NCI-H1436 (cell line): ENCODE measurements at regions not wholly inside any gene's neighbourhood (a gene's known extent, or its start where the extent isn't known, plus 50 kb on each side); places are given as distances from the start of the nearest gene placed in this dataset.
"Not testable (repeated sequence)": the region's sequence is repeated elsewhere in the genome, so short reads cannot be mapped to it uniquely, and the experiment has no call there.

Experiments used
- DNase-seq: peaks from one replicate; lab custom pipeline; 2025; lab: John Stamatoyannopoulos, UW

- not testable (repeated sequence) for DNase-seq
Measured at GRCh38 chr6:102758536-102758935, 1365.0 kb downstream of the GRIK2 start.

GRCh38 chr6:102749210-102749971, 1355.9 kb downstream of the GRIK2 start:
- DNase-seq: no peak

GRCh38 chr6:102746941-102747340, 1353.4 kb downstream of the GRIK2 start:
- no peak for DNase-seq

DNA sequence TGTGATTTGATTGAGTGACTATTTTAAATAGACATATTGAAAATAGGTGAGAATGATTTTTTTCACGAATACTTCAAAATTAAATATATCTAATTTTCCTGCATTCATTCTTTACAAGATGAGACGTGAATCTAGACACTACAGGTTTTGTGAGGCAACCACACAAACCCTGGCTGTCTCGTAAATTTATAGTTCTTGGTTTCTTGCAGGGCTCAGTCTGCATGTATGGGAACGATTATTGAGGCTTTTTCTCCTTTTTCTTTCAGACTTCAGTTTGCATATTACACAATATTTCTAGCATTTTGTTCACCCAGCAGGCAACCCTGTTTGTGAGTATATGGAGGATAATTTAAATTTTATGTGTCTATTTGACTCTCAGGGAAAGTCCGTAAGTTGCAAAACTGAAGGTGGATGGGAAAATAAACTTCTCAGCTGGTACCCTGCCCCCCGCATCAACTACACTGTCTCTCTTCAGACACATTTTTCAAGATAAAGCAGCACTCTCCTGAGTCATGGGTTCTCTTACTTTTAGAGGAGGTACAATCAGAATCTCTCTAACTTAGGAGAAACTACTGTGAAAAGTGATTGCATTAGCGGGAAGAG, 1349.3 kb downstream of the GRIK2 start:
- no peak for DNase-seq

DNA sequence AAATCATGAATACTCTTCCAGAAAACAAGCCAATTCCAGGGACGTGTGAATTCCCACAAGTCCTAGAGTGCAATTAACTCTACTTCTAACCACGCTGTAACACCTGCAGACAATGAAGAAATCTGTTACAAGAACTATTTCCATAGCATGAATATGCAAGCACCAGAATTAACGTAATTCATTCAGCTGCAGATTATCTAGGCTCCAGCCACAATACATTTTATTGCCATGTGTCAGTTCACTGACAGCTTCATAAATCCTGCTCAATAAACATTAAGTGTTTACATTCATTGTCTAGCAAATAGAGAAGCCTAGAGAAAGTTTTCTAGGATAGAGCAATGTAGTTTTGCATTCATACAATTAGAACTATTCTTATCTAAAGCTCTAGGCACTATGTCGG, 1348.5 kb downstream of the GRIK2 start:
- DNase-seq: no peak

DNA sequence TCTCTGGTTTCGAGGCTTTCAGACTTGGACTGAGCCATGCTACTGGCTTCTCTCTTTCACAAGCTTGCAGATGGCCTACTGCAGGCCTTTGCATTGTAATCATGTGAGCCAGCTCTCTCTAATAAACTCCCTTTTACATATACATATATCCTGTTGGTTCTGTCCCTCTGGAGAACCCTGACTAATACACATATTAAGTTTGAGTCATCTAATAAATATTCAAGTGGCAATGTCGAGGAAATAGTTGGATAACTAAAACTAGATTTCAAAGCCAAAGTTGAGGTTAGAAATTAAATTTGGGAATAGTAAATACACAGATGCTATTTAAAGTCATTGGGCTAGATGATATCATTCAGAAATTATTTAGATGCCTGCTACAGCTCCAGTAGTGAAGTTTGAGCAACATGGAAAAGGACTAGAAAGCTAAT, 1343.4 kb downstream of the GRIK2 start:
- no peak for DNase-seq

GRCh38 chr6:102732898-102733297, 1339.4 kb downstream of the GRIK2 start:
- DNase-seq: no peak

DNA sequence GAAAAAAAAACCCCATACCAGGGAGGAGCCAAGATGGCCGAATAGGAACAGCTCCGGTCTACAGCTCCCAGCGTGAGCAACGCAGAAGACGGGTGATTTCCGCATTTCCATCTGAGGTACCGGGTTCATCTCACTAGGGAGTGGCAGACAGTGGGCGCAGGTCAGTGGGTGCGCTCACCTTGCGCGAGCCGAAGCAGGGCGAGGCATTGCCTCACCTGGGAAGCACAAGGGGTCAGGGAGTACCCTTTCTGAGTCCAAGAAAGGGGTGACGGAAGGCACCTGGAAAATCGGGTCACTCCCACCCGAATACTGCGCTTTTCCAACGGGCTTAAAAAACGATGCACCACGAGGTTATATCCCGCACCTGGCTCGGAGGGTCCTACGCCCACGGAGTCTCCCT, 1328.6 kb downstream of the GRIK2 start:
- DNase-seq: not testable (repeated sequence)

- DNase-seq: no peak
Measured at GRCh38 chr6:102717737-102718456, 1324.4 kb downstream of the GRIK2 start.

GRCh38 chr6:102717252-102717651, 1323.7 kb downstream of the GRIK2 start:
- DNase-seq: no peak

DNA sequence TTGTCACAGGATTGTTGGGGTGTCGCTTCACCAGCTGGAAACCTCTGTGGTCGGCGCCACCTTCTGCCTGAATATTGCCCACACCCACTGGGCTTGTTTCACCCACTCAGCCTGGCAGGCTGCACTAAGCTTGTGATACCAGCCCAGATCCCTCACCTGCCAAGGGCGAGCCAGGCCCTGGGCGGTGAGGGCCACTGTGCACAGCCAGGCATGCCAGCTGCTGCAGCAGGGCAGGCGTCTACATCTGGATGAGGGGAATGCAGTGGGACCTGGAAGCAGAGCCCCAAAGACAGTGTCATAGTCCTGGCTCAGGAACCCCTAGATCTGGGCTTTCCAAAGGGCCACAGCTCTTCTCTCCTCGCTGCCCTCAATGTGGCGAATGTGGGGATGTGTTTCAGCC, 1307.5 kb downstream of the GRIK2 start:
- no peak for DNase-seq

- DNase-seq: no peak
Measured at GRCh38 chr6:102686461-102686860, 1293.0 kb downstream of the GRIK2 start.

DNA sequence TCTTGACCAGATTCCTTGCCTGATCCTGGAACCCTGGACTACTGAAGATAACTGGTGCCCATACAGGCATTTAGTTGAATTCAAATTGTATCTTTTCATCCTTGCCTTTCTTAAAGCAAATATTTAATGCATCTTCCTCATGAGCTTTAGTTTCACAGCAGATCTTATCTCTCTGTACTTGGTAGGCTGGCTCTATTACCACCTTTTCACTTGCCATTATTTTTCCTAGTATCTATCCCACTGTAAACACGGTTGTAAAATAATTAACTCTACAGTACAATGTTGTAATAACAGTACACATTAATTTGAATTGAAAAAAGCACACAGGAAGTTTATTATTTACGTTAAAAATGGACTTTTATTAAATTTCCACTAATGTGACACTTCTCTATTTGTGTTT, 1286.9 kb downstream of the GRIK2 start:
- no peak for DNase-seq

GRCh38 chr6:102679865-102680264, 1286.4 kb downstream of the GRIK2 start:
- no peak for DNase-seq

- DNase-seq: no peak
Measured at GRCh38 chr6:102677225-102677624, 1283.7 kb downstream of the GRIK2 start.

DNA sequence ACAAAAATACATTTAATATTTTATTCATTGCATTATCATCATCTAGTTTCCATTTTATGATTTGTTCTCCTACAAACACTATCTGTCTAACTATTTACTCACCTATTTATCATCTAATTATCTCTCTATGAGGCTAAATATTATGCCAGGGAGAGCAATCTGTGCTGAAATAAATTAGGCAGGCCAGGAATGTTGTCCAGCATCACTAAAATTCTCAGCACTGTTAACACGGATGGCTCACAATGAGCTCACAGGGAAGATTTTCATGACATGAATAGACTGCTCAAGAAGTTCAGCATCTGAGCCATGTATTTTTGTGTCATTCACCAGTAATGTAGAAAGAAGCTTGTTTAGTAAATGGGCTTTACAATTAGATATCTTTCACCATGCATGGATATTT, 1277.2 kb downstream of the GRIK2 start:
- DNase-seq: no peak

DNA sequence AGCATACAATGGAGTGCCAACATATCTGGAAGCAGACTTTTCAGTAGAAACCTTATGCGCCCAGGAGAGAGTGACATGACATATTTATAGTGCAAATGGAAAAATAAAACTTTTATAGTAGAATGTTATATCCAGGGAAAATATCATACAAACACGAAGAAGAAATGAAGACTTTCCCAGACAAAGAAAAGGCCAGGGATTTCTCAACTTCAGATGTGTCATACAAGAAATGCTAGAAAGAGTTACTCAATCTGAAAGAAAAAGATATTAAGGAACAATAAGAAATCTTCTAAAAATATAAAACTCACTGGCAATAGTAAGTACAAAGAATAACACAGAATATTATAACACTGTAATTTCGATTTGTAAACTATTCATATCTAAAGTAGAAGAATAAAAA, 1269.3 kb downstream of the GRIK2 start:
- DNase-seq: no peak

DNA sequence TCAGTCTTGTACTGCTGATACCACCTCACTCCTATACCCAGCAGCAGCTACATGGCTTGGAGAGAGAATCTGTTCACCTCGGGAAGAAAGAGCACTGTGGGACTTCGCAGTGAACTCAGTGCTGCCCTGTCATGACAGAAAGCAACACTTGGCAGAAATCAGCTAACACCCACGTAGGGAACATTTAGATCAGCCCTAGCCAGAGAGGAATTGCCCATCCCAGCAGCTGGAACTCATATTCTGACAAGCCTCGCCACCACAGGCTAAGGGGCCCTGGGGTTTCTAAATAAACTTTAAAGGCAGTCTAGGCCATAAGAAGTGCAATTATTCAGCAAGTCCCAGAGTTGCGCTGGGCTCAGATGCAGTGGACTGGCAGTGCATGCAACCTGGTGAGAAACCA, 1266.8 kb downstream of the GRIK2 start:
- DNase-seq: no peak

GRCh38 chr6:102655823-102656222, 1262.3 kb downstream of the GRIK2 start:
- DNase-seq: no peak

GRCh38 chr6:102641426-102641825, 1247.9 kb downstream of the GRIK2 start:
- no peak for DNase-seq

DNA sequence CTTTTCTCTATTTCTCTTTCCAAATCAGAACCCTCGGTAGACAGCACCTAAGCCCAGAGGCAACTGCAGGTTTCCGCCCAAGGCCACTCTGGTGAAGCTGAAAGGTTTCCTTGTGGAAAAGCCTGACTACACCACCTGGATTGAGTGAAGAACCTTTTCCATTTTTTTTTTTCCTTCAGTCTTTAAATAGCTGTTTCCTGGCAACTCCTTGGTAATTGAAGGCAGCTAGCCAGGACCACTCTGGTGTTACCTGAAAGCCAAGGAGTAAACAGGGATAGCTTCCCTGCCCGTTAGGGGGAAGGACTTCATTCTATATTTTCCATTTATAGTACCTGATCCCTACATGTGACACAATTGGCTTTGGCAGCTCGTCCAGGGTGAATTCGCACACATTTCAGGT, 1238.4 kb downstream of the GRIK2 start:
- DNase-seq: no peak

GRCh38 chr6:102623201-102623600, 1229.7 kb downstream of the GRIK2 start:
- DNase-seq: no peak

- DNase-seq: no peak
Measured at GRCh38 chr6:102619585-102619984, 1226.1 kb downstream of the GRIK2 start.
